ENCODE measurements at regions not wholly inside any gene's neighbourhood (a gene's known extent, or its start where the extent isn't known, plus 50 kb on each side); places are given as distances from the start of the nearest gene placed in this dataset.

- Histone ChIP-seq H4K20me1 (ENCODE audit: low read depth) (no peaks in the 10 kb centered on the region), H3K9ac (no peak overlapping the region), H3K9me3 (ENCODE audit: low read depth) (no peaks in the 10 kb centered on the region), H3K4me3 (no peak overlapping the region), H3K4me1 (no peaks in the 10 kb centered on the region), H3K27ac (no peak overlapping the region), H3K27me3 (no peaks in the 10 kb centered on the region), H3F3A (ENCODE audit: low read depth) (no peaks in the 10 kb centered on the region), H2AFZ (replicated peaks) (no peak overlapping the region), H3K79me2 (ENCODE audit: low read depth) (no peaks in the 10 kb centered on the region), H3K36me3 (no peaks in the 10 kb centered on the region), H3K4me2 (no peak overlapping the region)
- TF ChIP-seq EZH2 (IDR thresholded peaks at IDR 0.05): no peak
- TF ChIP-seq, protein P1, sequence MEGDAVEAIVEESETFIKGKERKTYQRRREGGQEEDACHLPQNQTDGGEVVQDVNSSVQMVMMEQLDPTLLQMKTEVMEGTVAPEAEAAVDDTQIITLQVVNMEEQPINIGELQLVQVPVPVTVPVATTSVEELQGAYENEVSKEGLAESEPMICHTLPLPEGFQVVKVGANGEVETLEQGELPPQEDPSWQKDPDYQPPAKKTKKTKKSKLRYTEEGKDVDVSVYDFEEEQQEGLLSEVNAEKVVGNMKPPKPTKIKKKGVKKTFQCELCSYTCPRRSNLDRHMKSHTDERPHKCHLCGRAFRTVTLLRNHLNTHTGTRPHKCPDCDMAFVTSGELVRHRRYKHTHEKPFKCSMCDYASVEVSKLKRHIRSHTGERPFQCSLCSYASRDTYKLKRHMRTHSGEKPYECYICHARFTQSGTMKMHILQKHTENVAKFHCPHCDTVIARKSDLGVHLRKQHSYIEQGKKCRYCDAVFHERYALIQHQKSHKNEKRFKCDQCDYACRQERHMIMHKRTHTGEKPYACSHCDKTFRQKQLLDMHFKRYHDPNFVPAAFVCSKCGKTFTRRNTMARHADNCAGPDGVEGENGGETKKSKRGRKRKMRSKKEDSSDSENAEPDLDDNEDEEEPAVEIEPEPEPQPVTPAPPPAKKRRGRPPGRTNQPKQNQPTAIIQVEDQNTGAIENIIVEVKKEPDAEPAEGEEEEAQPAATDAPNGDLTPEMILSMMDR (IDR thresholded peaks at IDR 0.05): no peak
- TF ChIP-seq EZH2phosphoT487 (IDR thresholded peaks at IDR 0.05): no peak
- Mint-ChIP-seq H3K4me1 (no peaks in the 10 kb centered on the region), H3K27me3 (ENCODE audit: insufficient read depth, low read depth) (no peaks in the 10 kb centered on the region), H3K36me3 (no peaks in the 10 kb centered on the region), H3K27ac (peak overlapping the region; percentile 12), H3K9me3 (no peaks in the 10 kb centered on the region), H3K4me3 (no peak overlapping the region)
- peak; percentile 9 for DNase-seq (ENCODE audit: low spot score)
These were observed 474.9 kb upstream of the MIR17HG start for GRCh38 chr13:90872491-90873025.

DNA sequence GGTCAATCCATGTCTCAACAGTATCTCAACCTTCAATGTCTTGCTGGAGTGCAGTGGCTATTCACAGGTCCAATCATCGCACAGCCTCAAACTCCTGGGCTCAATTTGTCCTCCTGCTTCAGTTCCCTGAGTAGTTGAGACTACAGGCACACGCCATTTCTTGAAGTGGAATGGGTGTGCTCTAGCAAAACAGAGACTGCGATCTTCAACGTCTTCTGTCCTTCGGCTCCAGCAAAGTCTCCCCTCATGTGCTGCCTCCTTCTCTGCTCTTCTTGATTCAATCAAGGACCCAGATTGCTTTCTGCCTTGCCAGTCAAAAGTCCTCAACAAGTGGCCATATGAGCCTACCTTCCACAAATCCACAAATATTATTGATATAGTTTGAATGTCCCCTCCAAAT is 466.7 kb upstream of the MIR17HG start:
- TF ChIP-seq EZH2phosphoT487 (IDR thresholded peaks at IDR 0.05): no peak
- TF ChIP-seq, protein P1 (IDR thresholded peaks at IDR 0.05): no peak
- TF ChIP-seq EZH2 (IDR thresholded peaks at IDR 0.05): no peak
- no peaks in the 10 kb centered on the region for H3K36me3 ChIP-seq
- H2AFZ ChIP-seq (replicated peaks): no peak overlapping the region
- no peaks in the 10 kb centered on the region for H3K27me3 ChIP-seq
- H3K79me2 ChIP-seq (ENCODE audit: low read depth): no peaks in the 10 kb centered on the region
- no peak overlapping the region for H3K27ac Mint-ChIP-seq
- no peaks in the 10 kb centered on the region for H3K36me3 Mint-ChIP-seq
- no peaks in the 10 kb centered on the region for H3K4me1 ChIP-seq
- H3K9me3 Mint-ChIP-seq: no peaks in the 10 kb centered on the region
- H3K9me3 ChIP-seq (ENCODE audit: low read depth): no peaks in the 10 kb centered on the region
- no peak overlapping the region for H3K4me3 ChIP-seq
- H3K27me3 Mint-ChIP-seq (ENCODE audit: insufficient read depth, low read depth): no peaks in the 10 kb centered on the region
- H3K4me3 Mint-ChIP-seq: no peak overlapping the region
- H3K27ac ChIP-seq: no peak overlapping the region
- H3F3A ChIP-seq (ENCODE audit: low read depth): no peaks in the 10 kb centered on the region
- H4K20me1 ChIP-seq (ENCODE audit: low read depth): no peaks in the 10 kb centered on the region
- H3K9ac ChIP-seq: no peak overlapping the region
- H3K4me2 ChIP-seq: no peak overlapping the region
- no peaks in the 10 kb centered on the region for H3K4me1 Mint-ChIP-seq
- DNase-seq (ENCODE audit: low spot score): no peak

GRCh38 chr13:90882551-90882950 is 464.9 kb upstream of the MIR17HG start:
- Mint-ChIP-seq H3K4me3 (no peak overlapping the region), H3K4me1 (no peaks in the 10 kb centered on the region), H3K27me3 (ENCODE audit: insufficient read depth, low read depth) (no peaks in the 10 kb centered on the region), H3K27ac (no peak overlapping the region), H3K36me3 (no peaks in the 10 kb centered on the region), H3K9me3 (no peaks in the 10 kb centered on the region)
- Histone ChIP-seq H3K36me3 (no peaks in the 10 kb centered on the region), H3K27ac (no peak overlapping the region), H3K27me3 (no peaks in the 10 kb centered on the region), H2AFZ (replicated peaks) (peak overlapping the region; percentile 32), H3K4me3 (no peak overlapping the region), H4K20me1 (ENCODE audit: low read depth) (no peaks in the 10 kb centered on the region), H3K9ac (no peak overlapping the region), H3K4me2 (no peak overlapping the region), H3K4me1 (no peaks in the 10 kb centered on the region), H3K9me3 (ENCODE audit: low read depth) (no peaks in the 10 kb centered on the region), H3F3A (ENCODE audit: low read depth) (no peaks in the 10 kb centered on the region), H3K79me2 (ENCODE audit: low read depth) (no peaks in the 10 kb centered on the region)
- TF ChIP-seq, protein P1 (IDR thresholded peaks at IDR 0.05): no peak
- TF ChIP-seq EZH2 (IDR thresholded peaks at IDR 0.05) (no peak), EZH2phosphoT487 (IDR thresholded peaks at IDR 0.05) (no peak)
- DNase-seq (ENCODE audit: low spot score): no peak

Measured in neural progenitor cell (in vitro differentiated cells).